Common myeloid progenitor, CD34-positive (primary cell): ENCODE measurements at regions not wholly inside any gene's neighbourhood (a gene's known extent, or its start where the extent isn't known, plus 50 kb on each side); places are given as distances from the start of the nearest gene placed in this dataset.

Source experiments
- CTCF ChIA-PET: fragments of 350-600 bp; sonication (Branson Sonifier 250); formaldehyde crosslinking; loops from one replicate; lab custom pipeline; 2021; ENCODE audit warnings: antibody characterized with exemption; lab: Charles Lee
- POLR2A ChIA-PET: fragments of 350-600 bp; sonication (Branson Sonifier 250); formaldehyde crosslinking; loops from one replicate; lab custom pipeline; 2021; ENCODE audit warnings: antibody characterized with exemption; lab: Charles Lee
- DNase-seq, 3 donors: peaks; one replicate each; pipeline versions ENCODE4 v3.0.0 to v3.0.0-alpha.2; 2013
- H3K27ac ChIP-seq, 2 experiments: 1 replicate in 1 of 2; 2 replicates in 1 of 2; pipeline ENCODE4 v1.7.0; 2013; ENCODE audit warnings: inconsistent platforms in 2 of 2, low read length in 2 of 2, mild to moderate bottlenecking in 2 of 2, low read depth in 1 of 2, moderate library complexity in 1 of 2; ENCODE audit not compliant: severe bottlenecking in 2 of 2, insufficient read depth in 1 of 2, poor library complexity in 1 of 2
- H3K27me3 ChIP-seq, 5 experiments: replicated peaks in 2 of 5; 1 replicate in 3 of 5; 2 replicates in 2 of 5; pipeline versions ENCODE4 v1.6.1 to v1.7.0; 2013; ENCODE audit warnings: low read length in 4 of 5, mild to moderate bottlenecking in 2 of 5, moderate library complexity in 2 of 5, inconsistent platforms in 1 of 5; ENCODE audit not compliant: insufficient read depth in 5 of 5, control insufficient read depth in 4 of 5
- H3K36me3 ChIP-seq, 4 experiments: 1 replicate in 2 of 4; 2 replicates in 2 of 4; pipeline versions ENCODE4 v1.6.1 to v1.7.0; 2013; ENCODE audit warnings: low read length in 3 of 4, control low read depth in 1 of 4, mild to moderate bottlenecking in 1 of 4; ENCODE audit not compliant: control insufficient read depth in 4 of 4, insufficient read depth in 4 of 4
- H3K4me1 ChIP-seq, 4 experiments: 1 replicate in 3 of 4; 2 replicates in 1 of 4; pipeline versions ENCODE4 v1.6.1 to v1.7.1; 2013; ENCODE audit warnings: low read length in 3 of 4, mild to moderate bottlenecking in 3 of 4, control low read depth in 1 of 4, inconsistent platforms in 1 of 4, moderate library complexity in 1 of 4; ENCODE audit not compliant: control insufficient read depth in 4 of 4, insufficient read depth in 4 of 4; ENCODE audit errors: control extremely low read depth in 1 of 4
- H3K4me3 ChIP-seq, 7 experiments: 1 replicate in 4 of 7; 2 replicates in 3 of 7; pipeline versions ENCODE4 v1.5.1 to v1.7.0; 2013; ENCODE audit warnings: mild to moderate bottlenecking in 7 of 7, low read length in 6 of 7, moderate library complexity in 6 of 7, inconsistent platforms in 2 of 7, low read depth in 2 of 7, control low read depth in 1 of 7; ENCODE audit not compliant: insufficient read depth in 4 of 7, control insufficient read depth in 1 of 7; ENCODE audit errors: extremely low read depth in 1 of 7
- H3K9me3 ChIP-seq, 5 experiments: 1 replicate in 4 of 5; 2 replicates in 1 of 5; pipeline versions ENCODE4 v1.6.1 to v1.7.1; 2013; ENCODE audit warnings: low read length in 4 of 5, mild to moderate bottlenecking in 2 of 5, inconsistent platforms in 1 of 5, low read depth in 1 of 5, moderate library complexity in 1 of 5; ENCODE audit not compliant: control insufficient read depth in 4 of 5, insufficient read depth in 2 of 5; ENCODE audit errors: control extremely low read depth in 1 of 5
- WGBS: methylation state at CpG from one replicate; pipeline ENCODE4 v1.1.5; 2013; ENCODE audit not compliant: insufficient coverage; 5-methylcytosine and 5-hydroxymethylcytosine counted together

GRCh38 chr4:57475424-57475823, 365.2 kb upstream of the IGFBP7 start:
- CTCF ChIA-PET = no interaction called here

GRCh38 chr4:57465321-57466056, 355.3 kb upstream of the IGFBP7 start:
- ChIA-PET CTCF (no interaction called here), POLR2A (no interaction called here)
- H3K27ac ChIP-seq = no peak overlapping the region
- no peaks in the 10 kb centered on the region for H3K9me3 ChIP-seq
- no peaks in the 10 kb centered on the region for H3K4me1 ChIP-seq
- no peak overlapping the region for H3K4me3 ChIP-seq
- 95% methylated on average over 5 of the region's 6 CpGs for WGBS
- H3K27me3 ChIP-seq = no peaks in the 10 kb centered on the region
- H3K36me3 ChIP-seq = no peaks in the 10 kb centered on the region
- no peak for DNase-seq

More at GRCh38 chr4:57475424-57475823, 365.2 kb upstream of the IGFBP7 start:
- Histone ChIP-seq H3K27ac (no peak overlapping the region), H3K4me3 (no peak overlapping the region), H3K36me3 (no peaks in the 10 kb centered on the region), H3K4me1 (no peaks in the 10 kb centered on the region), H3K9me3 (no peaks in the 10 kb centered on the region), H3K27me3 (no peaks in the 10 kb centered on the region)
- POLR2A ChIA-PET = no interaction called here
- no CpG with 5 or more reads among the region's 1 CpG for WGBS
- no peak for DNase-seq

- DNase-seq = no peak
- H3K9me3 ChIP-seq = no peaks in the 10 kb centered on the region
- no peak overlapping the region for H3K4me3 ChIP-seq
- H3K27ac ChIP-seq = no peak overlapping the region
- ChIA-PET CTCF (no interaction called here), POLR2A (no interaction called here)
- no peaks in the 10 kb centered on the region for H3K27me3 ChIP-seq
- no peaks in the 10 kb centered on the region for H3K36me3 ChIP-seq
- H3K4me1 ChIP-seq = no peaks in the 10 kb centered on the region
- 100% methylated on average over 1 of the region's 1 CpG for WGBS
These were observed 352.7 kb upstream of the IGFBP7 start for GRCh38 chr4:57462843-57463242.

GRCh38 chr4:57460967-57461366, 350.8 kb upstream of the IGFBP7 start:
- H3K4me3 ChIP-seq = no peak overlapping the region
- ChIA-PET CTCF (interaction anchor here (1.1 to 1.5 kb wide), 2 partner anchors 19 to 20 kb away, joined by 3 to 4 read pairs; no protein-coding TSS in a partner anchor), POLR2A (no interaction called here)
- no peaks in the 10 kb centered on the region for H3K4me1 ChIP-seq
- no peak for DNase-seq
- H3K27ac ChIP-seq = no peak overlapping the region
- no peaks in the 10 kb centered on the region for H3K36me3 ChIP-seq
- H3K9me3 ChIP-seq = peaks cover 0 to 3% (median 0%) of the 10 kb centered on the region in 5 experiments
- no peaks in the 10 kb centered on the region for H3K27me3 ChIP-seq
- WGBS = no CpG with 5 or more reads among the region's 1 CpG

GRCh38 chr4:57448901-57449300, 338.7 kb upstream of the IGFBP7 start:
- no peak for DNase-seq
- H3K9me3 ChIP-seq = peaks cover 0 to 3% (median 2%) of the 10 kb centered on the region in 5 experiments
- ChIA-PET POLR2A (no interaction called here), CTCF (no interaction called here)
- no peak overlapping the region for H3K27ac ChIP-seq
- no peaks in the 10 kb centered on the region for H3K4me1 ChIP-seq
- H3K4me3 ChIP-seq = no peak overlapping the region
- WGBS = no CpG with 5 or more reads among the region's 2 CpGs
- peaks cover 0 to 2% (median 0%) of the 10 kb centered on the region in 5 experiments for H3K27me3 ChIP-seq
- H3K36me3 ChIP-seq = no peaks in the 10 kb centered on the region

- peaks cover 0 to 3% (median 0%) of the 10 kb centered on the region in 5 experiments for H3K27me3 ChIP-seq
- WGBS = 97% methylated on average over 3 of the region's 4 CpGs
- H3K27ac ChIP-seq = no peak overlapping the region
- H3K36me3 ChIP-seq = no peaks in the 10 kb centered on the region
- ChIA-PET POLR2A (no interaction called here), CTCF (no interaction called here)
- no peak for DNase-seq
- no peaks in the 10 kb centered on the region for H3K4me1 ChIP-seq
- peaks cover 0 to 3% (median 0%) of the 10 kb centered on the region in 5 experiments for H3K9me3 ChIP-seq
- H3K4me3 ChIP-seq = no peak overlapping the region
These were observed 338.3 kb upstream of the IGFBP7 start for GRCh38 chr4:57448452-57448851.

- no peak for DNase-seq
- H3K9me3 ChIP-seq = no peaks in the 10 kb centered on the region
- no peak overlapping the region for H3K27ac ChIP-seq
- no CpG with 5 or more reads among the region's 3 CpGs for WGBS
- CTCF ChIA-PET = no interaction called here
- H3K36me3 ChIP-seq = no peaks in the 10 kb centered on the region
- POLR2A ChIA-PET = no interaction called here
- no peaks in the 10 kb centered on the region for H3K4me1 ChIP-seq
- H3K4me3 ChIP-seq = no peak overlapping the region
- peaks cover 0 to 3% (median 0%) of the 10 kb centered on the region in 5 experiments for H3K27me3 ChIP-seq
These were observed 336.1 kb upstream of the IGFBP7 start for GRCh38 chr4:57446266-57446665.
